Karpas-422 (cell line): ENCODE measurements at regions not wholly inside any gene's neighbourhood (a gene's known extent, or its start where the extent isn't known, plus 50 kb on each side); places are given as distances from the start of the nearest gene placed in this dataset.

Experiments
- DNase-seq: peaks from one replicate; pipeline ENCODE4 v3.0.0-alpha.2; 2015
- H2AFZ ChIP-seq: fragments of 200-600 bp; sonication (generic); 2 replicates; pipeline ENCODE4 v1.6.1; 2014; ENCODE audit warnings: antibody characterized with exemption, low read length, mixed read lengths
- H3K27ac ChIP-seq: fragments of 200-600 bp; sonication (generic); 2 replicates; pipeline ENCODE4 v1.5.1; 2014; ENCODE audit warnings: mild to moderate bottlenecking, low read length, moderate library complexity
- H3K27me3 ChIP-seq: fragments of 200-600 bp; sonication (generic); 2 replicates; pipeline ENCODE4 v1.6.1; 2014; ENCODE audit warnings: low read length, mixed read lengths
- H3K36me3 ChIP-seq: fragments of 200-600 bp; sonication (generic); 2 replicates; pipeline ENCODE4 v1.6.1; 2014; ENCODE audit warnings: low read length, mixed read lengths; ENCODE audit not compliant: insufficient read depth
- H3K4me1 ChIP-seq: fragments of 200-600 bp; sonication (generic); 2 replicates; pipeline ENCODE4 v1.6.1; 2014; ENCODE audit warnings: mild to moderate bottlenecking, low read length, mixed read lengths
- H3K4me2 ChIP-seq: fragments of 200-600 bp; sonication (generic); 2 replicates; pipeline ENCODE4 v1.6.1; 2014; ENCODE audit warnings: low read length, low read depth, mild to moderate bottlenecking; ENCODE audit not compliant: poor library complexity, severe bottlenecking
- H3K4me3 ChIP-seq: fragments of 200-600 bp; sonication (generic); 2 replicates; pipeline ENCODE4 v1.5.1; 2014; ENCODE audit warnings: mild to moderate bottlenecking, antibody characterized with exemption, low read length, mixed read lengths
- H3K79me2 ChIP-seq: fragments of 200-600 bp; sonication (generic); 2 replicates; pipeline ENCODE4 v1.6.1; 2014; ENCODE audit warnings: mild to moderate bottlenecking, low read length, mixed read lengths
- H3K9ac ChIP-seq: fragments of 200-600 bp; sonication (generic); 2 replicates; pipeline ENCODE4 v1.6.0; 2014; ENCODE audit warnings: low read length
- H3K9me2 ChIP-seq: fragments of 200-600 bp; sonication (generic), shearing (Covaris generic); replicated peaks from 2 replicates; pipeline ENCODE4 v1.6.0; 2014; ENCODE audit warnings: mild to moderate bottlenecking, low read length, moderate library complexity; ENCODE audit not compliant: insufficient read depth
- H3K9me3 ChIP-seq: fragments of 300-700, 200-600 bp; sonication (generic); 2 replicates; pipeline ENCODE4 v1.6.1; 2014; ENCODE audit warnings: low read length, mixed read lengths
- H4K20me1 ChIP-seq: fragments of 200-600 bp; sonication (generic); 2 replicates; pipeline ENCODE4 v1.6.1; 2014; ENCODE audit warnings: mild to moderate bottlenecking, antibody characterized with exemption, low read length, low read depth; ENCODE audit not compliant: insufficient read depth

DNA sequence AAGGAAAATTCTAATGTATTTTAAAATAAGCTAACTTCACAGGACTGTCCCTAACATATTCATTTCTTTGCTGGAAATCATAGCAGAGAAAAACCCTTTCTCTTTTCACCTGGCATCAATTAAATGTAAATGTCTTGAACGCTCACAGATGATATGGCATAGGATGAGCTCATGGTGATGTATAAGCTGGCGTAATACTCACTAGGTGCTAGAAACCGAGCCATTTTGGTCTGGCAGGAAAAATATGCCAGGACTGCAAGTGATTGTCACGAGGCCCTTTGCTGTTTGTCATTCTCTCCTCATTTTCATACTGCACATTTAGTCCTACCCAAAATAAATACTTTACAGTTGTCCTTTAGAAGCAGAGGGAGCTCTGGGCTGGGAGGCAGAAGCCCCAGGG lies 222.7 kb upstream of the LNX1 start:
- Histone ChIP-seq H3K79me2 (no peaks in the 10 kb centered on the region), H3K4me3 (no peak overlapping the region), H2AFZ (no peak overlapping the region), H3K4me2 (no peak overlapping the region), H3K27ac (no peak overlapping the region), H3K4me1 (no peaks in the 10 kb centered on the region), H4K20me1 (no peaks in the 10 kb centered on the region), H3K9me3 (no peaks in the 10 kb centered on the region), H3K27me3 (no peaks in the 10 kb centered on the region), H3K9ac (no peak overlapping the region), H3K36me3 (no peaks in the 10 kb centered on the region), H3K9me2 (no peaks in the 10 kb centered on the region)
- DNase-seq: peak; percentile 12

DNA sequence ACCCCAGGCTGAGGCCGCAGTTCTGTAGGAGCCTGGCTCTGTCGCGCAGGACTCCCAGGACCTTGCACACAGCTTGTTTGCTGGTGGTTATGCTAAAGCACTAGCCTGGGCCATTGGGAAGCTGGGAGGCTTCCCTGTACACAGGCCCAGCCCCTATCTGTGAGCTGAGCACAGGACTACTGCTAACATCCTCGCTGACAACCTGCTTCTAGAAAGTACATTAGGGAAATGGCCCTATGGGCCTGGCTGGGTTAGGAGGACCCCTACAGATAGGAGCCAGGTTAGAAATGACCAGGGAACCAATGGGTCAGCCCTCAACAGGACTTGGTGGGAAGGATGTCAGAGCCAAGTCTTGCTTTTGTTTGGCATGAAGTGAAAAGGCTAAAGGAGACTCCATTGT lies 219.4 kb upstream of the LNX1 start:
- peaks cover 7% of the 10 kb centered on the region; the same call in 1 of the 2 replicates for H3K4me1 ChIP-seq
- no peaks in the 10 kb centered on the region for H3K9me2 ChIP-seq
- no peak overlapping the region for H3K9ac ChIP-seq
- H3K36me3 ChIP-seq: no peaks in the 10 kb centered on the region
- no peaks in the 10 kb centered on the region for H3K27me3 ChIP-seq
- no peak overlapping the region for H3K4me3 ChIP-seq
- no peak overlapping the region for H3K27ac ChIP-seq
- no peaks in the 10 kb centered on the region for H4K20me1 ChIP-seq
- no peak overlapping the region for H2AFZ ChIP-seq
- DNase-seq: peak; percentile 10
- H3K9me3 ChIP-seq: no peaks in the 10 kb centered on the region
- no peak overlapping the region for H3K4me2 ChIP-seq
- H3K79me2 ChIP-seq: no peaks in the 10 kb centered on the region

DNA sequence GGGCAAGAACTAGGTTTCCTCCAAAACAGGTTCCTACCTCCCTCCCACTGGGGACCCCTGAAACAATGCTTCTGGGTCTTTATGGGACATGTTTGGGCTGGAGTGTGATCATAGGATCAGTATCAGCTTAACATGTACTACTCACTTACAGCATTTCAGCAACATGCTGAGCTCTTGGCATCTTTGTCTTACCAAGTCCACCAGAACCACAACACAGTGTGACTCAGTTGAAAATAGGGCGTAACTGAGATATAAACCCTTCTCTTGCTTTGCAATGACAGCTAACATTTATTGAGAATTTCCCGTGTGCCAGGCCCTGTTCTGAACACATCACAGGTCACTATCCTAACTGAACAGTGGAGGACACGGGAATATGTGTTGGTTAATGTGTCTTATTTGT lies 218.5 kb upstream of the LNX1 start:
- H3K9ac ChIP-seq: no peak overlapping the region
- peaks cover 7% of the 10 kb centered on the region; the same call in 1 of the 2 replicates for H3K4me1 ChIP-seq
- no peak overlapping the region for H3K4me2 ChIP-seq
- H2AFZ ChIP-seq: no peak overlapping the region
- no peak for DNase-seq
- no peak overlapping the region for H3K27ac ChIP-seq
- no peaks in the 10 kb centered on the region for H3K27me3 ChIP-seq
- no peaks in the 10 kb centered on the region for H3K9me2 ChIP-seq
- H3K79me2 ChIP-seq: no peaks in the 10 kb centered on the region
- H4K20me1 ChIP-seq: no peaks in the 10 kb centered on the region
- no peaks in the 10 kb centered on the region for H3K36me3 ChIP-seq
- no peak overlapping the region for H3K4me3 ChIP-seq
- H3K9me3 ChIP-seq: no peaks in the 10 kb centered on the region

GRCh38 chr4:53805291-53805690 lies 214.0 kb upstream of the LNX1 start:
- no peaks in the 10 kb centered on the region for H3K27me3 ChIP-seq

GRCh38 chr4:53804719-53805118 lies 213.4 kb upstream of the LNX1 start:
- no peaks in the 10 kb centered on the region for H3K9me2 ChIP-seq
- H4K20me1 ChIP-seq: no peaks in the 10 kb centered on the region
- no peaks in the 10 kb centered on the region for H3K27me3 ChIP-seq
- no peak overlapping the region for H3K9ac ChIP-seq
- peaks cover 7% of the 10 kb centered on the region; the same call in 1 of the 2 replicates for H3K4me1 ChIP-seq
- no peak overlapping the region for H2AFZ ChIP-seq
- H3K9me3 ChIP-seq: no peaks in the 10 kb centered on the region
- no peak overlapping the region for H3K27ac ChIP-seq
- H3K36me3 ChIP-seq: no peaks in the 10 kb centered on the region
- peak; percentile 87 for DNase-seq
- H3K4me3 ChIP-seq: no peak overlapping the region
- no peak overlapping the region for H3K4me2 ChIP-seq
- no peaks in the 10 kb centered on the region for H3K79me2 ChIP-seq

More at GRCh38 chr4:53805291-53805690, 214.0 kb upstream of the LNX1 start:
- H3K4me1 ChIP-seq: peaks cover 7% of the 10 kb centered on the region; the same call in 1 of the 2 replicates
- peak; percentile 26 for DNase-seq
- no peak overlapping the region for H3K9ac ChIP-seq
- H3K4me3 ChIP-seq: no peak overlapping the region
- no peak overlapping the region for H3K27ac ChIP-seq
- no peaks in the 10 kb centered on the region for H3K79me2 ChIP-seq
- no peaks in the 10 kb centered on the region for H3K9me2 ChIP-seq
- no peaks in the 10 kb centered on the region for H3K36me3 ChIP-seq
- H4K20me1 ChIP-seq: no peaks in the 10 kb centered on the region
- no peaks in the 10 kb centered on the region for H3K9me3 ChIP-seq
- H3K4me2 ChIP-seq: no peak overlapping the region
- no peak overlapping the region for H2AFZ ChIP-seq

DNA sequence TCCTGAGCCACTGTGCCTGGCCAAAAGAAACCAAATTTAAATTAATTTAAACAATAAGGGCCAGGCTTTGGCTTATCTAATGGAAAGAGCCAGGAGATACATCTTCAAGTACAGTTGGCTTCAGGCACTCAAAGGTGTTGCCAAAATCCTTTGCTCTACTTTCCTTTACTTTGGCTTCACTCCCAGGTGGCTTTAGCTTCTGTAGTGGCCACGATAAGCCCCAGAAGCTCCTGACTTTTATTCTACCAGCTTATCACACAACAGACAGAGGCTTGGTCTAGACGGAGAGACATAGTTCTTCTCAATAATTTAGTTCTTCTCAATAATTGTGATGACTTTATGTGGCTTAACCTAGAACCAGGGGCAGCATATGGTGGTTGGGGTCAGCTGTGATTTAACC lies 211.2 kb upstream of the LNX1 start:
- H3K36me3 ChIP-seq: no peaks in the 10 kb centered on the region

GRCh38 chr4:53801373-53801772 lies 210.1 kb upstream of the LNX1 start:
- no peak overlapping the region for H2AFZ ChIP-seq

More for the DNA sequence above, 211.2 kb upstream of the LNX1 start:
- Histone ChIP-seq H3K4me2 (no peak overlapping the region), H3K79me2 (no peaks in the 10 kb centered on the region), H3K9ac (no peak overlapping the region), H3K9me3 (no peaks in the 10 kb centered on the region), H3K27ac (no peak overlapping the region), H2AFZ (no peak overlapping the region), H3K4me3 (no peak overlapping the region), H4K20me1 (no peaks in the 10 kb centered on the region), H3K27me3 (peaks cover under 1% of the 10 kb centered on the region; the same call in 1 of the 2 replicates), H3K4me1 (peaks cover under 1% of the 10 kb centered on the region; the same call in 1 of the 2 replicates), H3K9me2 (no peaks in the 10 kb centered on the region)
- no peak for DNase-seq

GRCh38 chr4:53800741-53801140 lies 209.5 kb upstream of the LNX1 start:
- DNase-seq: no peak
- no peaks in the 10 kb centered on the region for H3K79me2 ChIP-seq
- H3K4me3 ChIP-seq: no peak overlapping the region
- no peak overlapping the region for H3K9ac ChIP-seq
- H3K9me2 ChIP-seq: no peaks in the 10 kb centered on the region
- H4K20me1 ChIP-seq: no peaks in the 10 kb centered on the region
- H2AFZ ChIP-seq: no peak overlapping the region
- H3K4me2 ChIP-seq: no peak overlapping the region
- no peaks in the 10 kb centered on the region for H3K9me3 ChIP-seq
- peaks cover 3% of the 10 kb centered on the region; the same call in 1 of the 2 replicates for H3K27me3 ChIP-seq
- H3K36me3 ChIP-seq: no peaks in the 10 kb centered on the region
- H3K27ac ChIP-seq: no peak overlapping the region
- no peaks in the 10 kb centered on the region for H3K4me1 ChIP-seq

More at GRCh38 chr4:53801373-53801772, 210.1 kb upstream of the LNX1 start:
- Histone ChIP-seq H3K9me2 (no peaks in the 10 kb centered on the region), H3K9ac (no peak overlapping the region), H3K4me3 (no peak overlapping the region), H3K4me1 (no peaks in the 10 kb centered on the region), H3K79me2 (no peaks in the 10 kb centered on the region), H3K27me3 (peaks cover 3% of the 10 kb centered on the region; the same call in 1 of the 2 replicates), H3K36me3 (no peaks in the 10 kb centered on the region), H4K20me1 (no peaks in the 10 kb centered on the region), H3K27ac (no peak overlapping the region), H3K4me2 (no peak overlapping the region), H3K9me3 (no peaks in the 10 kb centered on the region)
- no peak for DNase-seq
